ENCODE measurements at regions not wholly inside any gene's neighbourhood (a gene's known extent, or its start where the extent isn't known, plus 50 kb on each side); places are given as distances from the start of the nearest gene placed in this dataset.
"Not testable (repeated sequence)": the region's sequence is repeated elsewhere in the genome, so short reads cannot be mapped to it uniquely, and the experiment has no call there.

GRCh38 chr2:210859314-210859713 lies 302.9 kb downstream of the CPS1 start:
- DNase-seq (ENCODE audit: insufficient read length, low spot score) (no peak), FAIRE-seq (no peak)

GRCh38 chr2:210860276-210860675 lies 303.9 kb downstream of the CPS1 start:
- FAIRE-seq, result no peak
- no peak for DNase-seq (ENCODE audit: insufficient read length, low spot score)

- no peak for DNase-seq (ENCODE audit: insufficient read length, low spot score)
- no peak for FAIRE-seq
These were observed 304.8 kb downstream of the CPS1 start for GRCh38 chr2:210861038-210861665.

- FAIRE-seq, result no peak
- no peak for DNase-seq (ENCODE audit: insufficient read length, low spot score)
These were observed 306.1 kb downstream of the CPS1 start for GRCh38 chr2:210862283-210863065.

GRCh38 chr2:210863283-210863682 lies 306.9 kb downstream of the CPS1 start:
- FAIRE-seq, result no peak

GRCh38 chr2:210871566-210871965 lies 315.2 kb downstream of the CPS1 start:
- DNase-seq (ENCODE audit: insufficient read length, low spot score); FAIRE-seq: not testable (repeated sequence)

More at GRCh38 chr2:210863283-210863682, 306.9 kb downstream of the CPS1 start:
- no peak for DNase-seq (ENCODE audit: insufficient read length, low spot score)

- FAIRE-seq, result no peak
- DNase-seq (ENCODE audit: insufficient read length, low spot score), result no peak
These were observed 317.2 kb downstream of the CPS1 start for GRCh38 chr2:210873631-210874030.

GRCh38 chr2:210884227-210884626 lies 327.8 kb downstream of the CPS1 start:
- no peak for DNase-seq (ENCODE audit: insufficient read length, low spot score)
- FAIRE-seq, result no peak

GRCh38 chr2:210888035-210888434 lies 331.6 kb downstream of the CPS1 start:
- DNase-seq (ENCODE audit: insufficient read length, low spot score) (no peak), FAIRE-seq (no peak)

- FAIRE-seq (no peak), DNase-seq (ENCODE audit: insufficient read length, low spot score) (no peak)
These were observed 338.7 kb downstream of the CPS1 start for GRCh38 chr2:210895132-210895531.

- FAIRE-seq (no peak), DNase-seq (ENCODE audit: insufficient read length, low spot score) (no peak)
These were observed 342.7 kb downstream of the CPS1 start for GRCh38 chr2:210899131-210899530.

- no peak for FAIRE-seq
- DNase-seq (ENCODE audit: insufficient read length, low spot score), result no peak
These were observed 344.9 kb downstream of the CPS1 start for GRCh38 chr2:210901326-210901725.

GRCh38 chr2:210912779-210913178 lies 356.4 kb downstream of the CPS1 start:
- no peak for FAIRE-seq
- no peak for DNase-seq (ENCODE audit: insufficient read length, low spot score)

- FAIRE-seq, result no peak
- DNase-seq (ENCODE audit: insufficient read length, low spot score), result no peak
These were observed 357.1 kb downstream of the CPS1 start for GRCh38 chr2:210913461-210913860.

- DNase-seq (ENCODE audit: insufficient read length, low spot score) (no peak), FAIRE-seq (no peak)
These were observed 359.5 kb downstream of the CPS1 start for GRCh38 chr2:210915912-210916311.

- DNase-seq (ENCODE audit: insufficient read length, low spot score) (no peak), FAIRE-seq (no peak)
These were observed 361.1 kb downstream of the CPS1 start for GRCh38 chr2:210917465-210917864.

GRCh38 chr2:210919128-210919527 lies 362.7 kb downstream of the CPS1 start:
- no peak for FAIRE-seq

GRCh38 chr2:210922419-210922818 lies 366.0 kb downstream of the CPS1 start:
- DNase-seq (ENCODE audit: insufficient read length, low spot score) (no peak), FAIRE-seq (no peak)

More at GRCh38 chr2:210919128-210919527, 362.7 kb downstream of the CPS1 start:
- no peak for DNase-seq (ENCODE audit: insufficient read length, low spot score)

GRCh38 chr2:210928714-210929113 lies 372.3 kb downstream of the CPS1 start:
- FAIRE-seq (no peak), DNase-seq (ENCODE audit: insufficient read length, low spot score) (no peak)

GRCh38 chr2:210938228-210938627 lies 381.8 kb downstream of the CPS1 start:
- DNase-seq (ENCODE audit: insufficient read length, low spot score), result no peak
- FAIRE-seq, result no peak

- no peak for FAIRE-seq
- DNase-seq (ENCODE audit: insufficient read length, low spot score), result no peak
These were observed 390.0 kb downstream of the CPS1 start for GRCh38 chr2:210946395-210946794.

- FAIRE-seq, result not testable (repeated sequence)
These were observed 394.1 kb downstream of the CPS1 start for GRCh38 chr2:210950434-210951060.

More at GRCh38 chr2:210950434-210951060, 394.1 kb downstream of the CPS1 start:
- DNase-seq (ENCODE audit: insufficient read length, low spot score), result not testable (repeated sequence)
